ENCODE measurements at regions not wholly inside any gene's neighbourhood (a gene's known extent, or its start where the extent isn't known, plus 50 kb on each side); places are given as distances from the start of the nearest gene placed in this dataset.

GRCh38 chr12:4059898-4060568 lies 186.8 kb upstream of the PARP11 start:
- ChIA-PET POLR2A (no interaction called here), CTCF (no interaction called here)
- Histone ChIP-seq H3K4me2 (ENCODE audit: insufficient read depth, low read length) (no peak overlapping the region), H3K4me3 (replicated peaks in 1 of 3; ENCODE audit: insufficient read depth in 1 of 3, low read depth in 1 of 3, low read length in 3 of 3) (no peak overlapping the region), H3K27me3 (ENCODE audit: control insufficient read depth in 2 of 2, insufficient read depth in 2 of 2, low read length in 2 of 2) (no peaks in the 10 kb centered on the region), H3K9me1 (replicated peaks; ENCODE audit: control insufficient read depth, extremely low read depth, insufficient read depth, low read length) (no peaks in the 10 kb centered on the region), H2AFZ (ENCODE audit: low read depth, low read length) (no peak overlapping the region), H3K79me2 (ENCODE audit: control insufficient read depth, insufficient read depth, low read length) (no peaks in the 10 kb centered on the region), H3K9ac (replicated peaks; ENCODE audit: extremely low read depth, insufficient read depth, low read length) (no peak overlapping the region), H3K4me1 (ENCODE audit: control insufficient read depth, extremely low read depth, insufficient read depth, low read length) (no peaks in the 10 kb centered on the region), H3K36me3 (ENCODE audit: control insufficient read depth in 2 of 2, extremely low read depth in 1 of 2, insufficient read depth in 2 of 2, low read length in 2 of 2) (no peaks in the 10 kb centered on the region), H4K20me1 (replicated peaks; ENCODE audit: control insufficient read depth, extremely low read depth, insufficient read depth, low read length) (no peaks in the 10 kb centered on the region), H3K9me3 (replicated peaks; ENCODE audit: control insufficient read depth, insufficient read depth, low read length) (no peaks in the 10 kb centered on the region), H3K27ac (ENCODE audit: insufficient read depth, low read depth, low read length) (no peak overlapping the region)
- no peak for DNase-seq (ENCODE audit: low read depth, low spot score)
- intact Hi-C loops (cut with micrococcal nuclease): no loop called here
- dilution Hi-C loops (cut with MboI; ENCODE audit: extremely low pct_ligation_motif_present, low sequenced_read_pairs): no loop called here
- BruUV-seq (replicated peaks): no TSS peak
- TF ChIP-seq EZH2 (IDR thresholded peaks at IDR 0.05; ENCODE audit: borderline replicate concordance, low read depth, low read length, severe bottlenecking): no peak
- TF ChIP-seq GATA2 (IDR thresholded peaks at IDR 0.05; ENCODE audit: insufficient read depth, insufficient read length, low read depth, low read length): no peak
- TF ChIP-seq CTCF (IDR thresholded peaks at IDR 0.05; ENCODE audit: extremely low read depth in 1 of 2, insufficient read depth in 1 of 2, low read depth in 1 of 2, low read length in 2 of 2): no peak
- no peak for TF ChIP-seq MYC (IDR thresholded peaks at IDR 0.05; ENCODE audit: low read depth, low read length)
- no peak for TF ChIP-seq MAX (IDR thresholded peaks at IDR 0.05; ENCODE audit: insufficient read depth, insufficient read length)
- TF ChIP-seq FOS (IDR thresholded peaks at IDR 0.05; ENCODE audit: borderline replicate concordance, insufficient read depth, low read length): no peak
- no peak for TF ChIP-seq POLR2A (IDR thresholded peaks at IDR 0.05; ENCODE audit: low read depth, low read length)
- no peak for TF ChIP-seq POLR2AphosphoS5 (IDR thresholded peaks at IDR 0.05; ENCODE audit: insufficient read depth, low read depth, low read length)
- TF ChIP-seq JUN (IDR thresholded peaks at IDR 0.05; ENCODE audit: borderline replicate concordance, insufficient read depth, insufficient read length, low read depth): no peak
- FAIRE-seq: no peak

Data from endothelial cell of umbilical vein (primary cell).